ENCODE measurements at regions not wholly inside any gene's neighbourhood (a gene's known extent, or its start where the extent isn't known, plus 50 kb on each side); places are given as distances from the start of the nearest gene placed in this dataset.

DNA sequence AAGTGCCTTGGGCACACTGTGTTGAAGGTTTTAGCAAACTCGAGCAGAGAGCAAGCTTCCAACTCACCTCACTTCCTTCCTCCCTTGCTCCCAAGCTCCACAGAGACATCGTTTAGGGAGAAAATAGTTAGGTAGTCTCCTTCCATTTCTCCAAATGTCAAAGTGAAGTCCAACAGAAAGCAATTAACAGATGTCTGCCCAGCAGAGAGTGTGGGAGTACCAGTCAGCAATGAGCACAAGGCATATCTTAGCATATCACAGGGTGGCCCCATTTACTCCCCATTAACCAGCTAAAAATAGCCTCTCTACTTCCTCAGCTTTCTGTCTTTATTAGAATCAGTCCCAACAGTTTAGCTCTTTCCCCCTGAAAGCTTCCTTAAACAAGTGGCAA, 334.2 kb upstream of the CAMK1G start:
- no peak for DNase-seq

DNA sequence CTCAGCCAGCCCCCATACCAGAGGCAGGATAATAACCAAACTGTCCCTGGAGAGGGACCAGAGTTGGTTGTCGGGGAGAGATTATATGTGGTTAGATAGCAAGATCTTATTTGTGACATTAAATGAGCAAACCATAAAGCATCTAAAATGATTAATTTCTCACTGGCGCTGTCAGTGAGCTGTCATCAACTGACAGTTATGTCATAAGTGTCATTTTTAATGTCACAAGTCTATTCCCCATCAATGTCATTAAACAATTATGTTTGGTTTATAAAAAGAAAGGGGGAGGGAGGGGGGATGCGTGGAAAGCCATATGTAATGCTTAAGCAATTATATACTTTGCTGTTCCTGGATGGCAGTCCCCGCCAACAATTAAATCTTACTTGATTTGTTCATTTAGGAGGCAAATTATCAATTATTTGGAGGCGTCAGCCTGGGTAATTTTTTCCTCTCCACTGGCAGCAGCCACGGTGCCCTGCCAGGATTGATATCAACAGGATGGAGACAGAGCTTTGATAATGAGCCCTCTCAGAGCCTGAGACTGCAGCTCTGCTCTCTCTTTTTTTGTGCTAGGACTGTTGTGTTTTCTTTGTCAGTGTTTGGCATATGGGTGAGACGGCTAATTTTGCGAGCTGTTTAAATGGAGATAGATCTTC, 333.6 kb upstream of the CAMK1G start:
- DNase-seq, result no peak

DNA sequence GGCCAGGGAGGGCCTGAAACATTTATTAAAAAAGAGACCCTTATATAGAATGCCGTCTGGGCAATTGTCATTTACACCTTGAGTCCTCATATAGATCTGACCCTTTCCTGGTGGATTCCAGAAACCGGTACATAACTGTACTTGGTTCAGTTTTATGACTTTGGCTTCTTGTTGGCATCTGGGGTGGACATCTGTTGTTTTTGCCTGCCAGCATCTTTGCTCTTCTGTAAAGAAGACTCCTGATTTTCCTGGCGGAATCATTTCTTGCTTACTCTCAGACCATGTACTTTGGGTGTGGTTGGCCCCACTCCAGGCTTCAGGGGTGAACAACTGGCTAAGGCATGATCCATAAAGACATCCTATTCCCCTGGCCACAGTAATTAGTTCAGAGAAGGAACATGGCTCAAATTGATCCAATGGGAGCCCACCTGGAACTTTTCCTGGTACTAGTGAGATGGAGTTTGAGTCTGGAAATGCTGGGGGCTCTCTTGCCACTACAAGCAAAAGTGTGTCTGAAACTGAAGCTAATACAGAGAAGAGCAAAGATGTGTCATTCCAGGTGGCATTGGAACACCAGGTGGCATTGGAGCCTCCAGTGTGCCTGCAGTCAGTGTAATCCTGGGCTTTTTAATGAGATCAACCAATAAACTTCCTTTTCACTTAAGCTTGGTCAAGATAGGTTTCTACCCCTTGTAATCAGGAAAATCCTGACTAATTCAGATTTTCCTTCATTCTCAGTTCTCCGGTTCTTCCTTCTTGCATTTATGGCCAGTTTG, 332.5 kb upstream of the CAMK1G start:
- DNase-seq, result no peak

DNA sequence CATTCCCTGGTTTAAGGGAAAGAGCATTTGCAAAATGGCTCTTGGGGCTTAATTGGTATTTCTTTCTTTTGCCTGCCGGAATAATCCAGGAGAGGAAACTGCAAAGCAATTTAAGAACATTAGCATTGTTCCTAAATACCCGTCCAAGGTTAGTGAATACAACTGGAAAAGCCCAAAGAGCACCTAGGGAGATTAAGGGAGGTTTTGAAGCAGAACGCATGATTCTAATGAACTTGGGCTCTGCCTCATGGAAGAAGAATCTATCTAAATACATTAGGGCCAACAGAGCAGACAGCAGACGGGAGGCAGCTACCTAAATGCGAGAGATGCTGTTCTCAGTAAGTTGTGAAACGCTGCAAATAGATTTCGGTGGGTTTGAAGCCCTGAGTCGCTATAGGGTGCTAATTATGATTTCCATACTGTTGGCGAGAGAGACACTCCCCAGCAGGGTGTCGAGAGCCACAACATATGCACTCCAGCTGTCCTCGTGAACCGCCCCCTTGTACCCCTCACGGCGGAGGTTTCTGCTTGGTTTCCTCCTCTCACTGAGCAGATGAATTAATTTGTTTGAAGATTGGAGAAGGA, 326.7 kb upstream of the CAMK1G start:
- no peak for DNase-seq

DNA sequence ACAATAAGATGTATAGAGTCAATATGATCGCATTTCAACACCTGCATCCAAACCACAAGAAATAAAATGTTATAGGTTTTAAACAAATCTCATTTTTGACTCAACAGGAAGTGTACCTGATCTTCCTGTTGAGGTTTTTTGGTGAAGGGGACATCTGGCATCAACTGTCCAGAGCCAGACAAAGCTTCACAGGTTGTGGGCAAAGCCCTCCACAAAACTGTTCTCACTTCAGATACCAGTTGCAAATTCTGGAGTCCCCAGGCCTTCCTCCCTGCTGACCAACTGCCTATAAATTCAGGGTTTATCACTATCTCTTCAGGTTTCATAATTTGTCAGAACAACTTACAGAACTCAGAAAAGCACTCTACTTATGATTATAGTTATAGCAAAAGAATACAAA, 326.1 kb upstream of the CAMK1G start:
- no peak for DNase-seq

DNA sequence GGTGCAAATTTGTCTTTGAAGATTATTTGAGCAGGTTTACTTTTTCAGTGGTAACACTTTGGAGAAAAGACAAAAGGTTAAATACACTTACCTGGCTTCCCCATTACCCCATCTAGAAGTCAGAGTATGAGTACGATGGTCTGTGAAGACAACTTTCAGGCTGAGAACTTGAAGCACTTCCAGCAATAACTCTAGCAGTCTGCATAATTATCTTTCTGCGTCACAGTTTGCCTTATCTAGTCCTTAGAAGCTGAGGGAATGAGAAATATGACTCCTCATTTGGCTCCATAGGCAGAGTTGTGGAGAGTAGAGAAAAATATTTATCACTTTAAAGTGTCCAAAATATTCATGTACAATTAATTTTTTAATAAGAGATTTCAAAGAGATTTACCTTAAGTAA, 323.4 kb upstream of the CAMK1G start:
- DNase-seq, result no peak

DNA sequence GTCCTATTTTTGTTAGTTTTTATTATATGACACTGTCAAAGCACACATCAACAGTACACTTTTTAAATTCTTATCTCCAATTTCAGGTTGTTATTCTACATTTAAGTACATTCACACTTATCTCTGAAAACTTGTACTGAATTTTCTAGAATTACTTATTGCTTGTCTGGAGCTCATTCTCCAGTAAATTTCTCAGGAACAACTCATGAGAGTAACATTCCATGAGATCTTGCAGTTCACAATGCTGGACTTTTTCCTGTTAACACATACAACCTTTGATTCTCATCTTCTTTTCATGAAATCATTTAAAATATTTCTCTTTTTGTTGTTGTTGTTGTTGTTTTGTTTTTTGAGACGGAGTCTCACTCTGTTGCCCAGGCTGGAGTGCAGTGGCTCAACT, 320.9 kb upstream of the CAMK1G start:
- no peak for DNase-seq

DNA sequence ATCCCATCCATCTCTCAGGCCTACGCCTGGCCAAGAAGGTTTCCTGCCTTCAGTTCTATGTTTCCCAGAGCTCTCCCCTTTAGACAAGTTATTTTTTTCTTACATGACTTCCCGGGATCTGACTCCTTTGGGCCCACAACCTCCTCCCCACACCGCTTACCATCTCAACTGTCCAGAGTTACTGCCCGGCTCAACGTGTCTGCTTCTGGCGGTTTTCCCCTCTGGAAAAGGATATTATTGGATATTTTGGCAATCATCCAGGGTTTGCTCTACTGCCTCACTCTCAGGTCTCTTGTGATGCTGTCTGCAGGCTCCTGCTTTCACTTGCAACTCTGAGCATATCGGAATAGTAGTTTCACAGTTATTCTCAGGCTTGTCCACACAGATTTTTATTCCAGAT, 318.2 kb upstream of the CAMK1G start:
- no peak for DNase-seq

DNA sequence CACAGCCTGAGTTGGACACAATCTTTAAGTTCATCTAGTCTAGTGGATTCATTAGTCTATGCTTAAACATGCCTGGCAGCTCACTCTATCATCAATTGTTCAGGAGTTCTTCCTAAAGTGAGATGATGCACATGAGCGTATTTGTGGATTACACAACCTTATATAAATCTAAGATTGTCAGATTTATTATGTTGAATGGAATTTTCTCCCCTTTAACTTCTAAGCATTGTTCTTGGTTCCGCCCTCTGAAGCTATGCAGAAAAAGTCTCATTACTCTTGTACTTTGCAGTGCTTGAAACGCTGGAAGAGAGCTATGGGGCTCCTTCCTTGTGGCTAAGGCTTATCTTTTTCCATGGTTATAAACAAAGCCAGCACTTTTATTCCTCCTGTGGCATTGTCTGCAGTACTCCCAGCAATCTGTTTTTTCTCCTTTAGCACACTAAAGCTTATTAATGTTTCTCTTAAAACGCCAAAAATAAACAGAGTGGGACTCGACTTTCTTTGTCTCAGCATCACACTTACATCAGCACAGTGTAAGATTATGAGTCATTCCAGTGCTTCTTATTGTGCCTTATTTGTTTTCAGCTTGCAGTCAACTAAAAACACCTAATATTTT, 316.8 kb upstream of the CAMK1G start:
- DNase-seq, result no peak

DNA sequence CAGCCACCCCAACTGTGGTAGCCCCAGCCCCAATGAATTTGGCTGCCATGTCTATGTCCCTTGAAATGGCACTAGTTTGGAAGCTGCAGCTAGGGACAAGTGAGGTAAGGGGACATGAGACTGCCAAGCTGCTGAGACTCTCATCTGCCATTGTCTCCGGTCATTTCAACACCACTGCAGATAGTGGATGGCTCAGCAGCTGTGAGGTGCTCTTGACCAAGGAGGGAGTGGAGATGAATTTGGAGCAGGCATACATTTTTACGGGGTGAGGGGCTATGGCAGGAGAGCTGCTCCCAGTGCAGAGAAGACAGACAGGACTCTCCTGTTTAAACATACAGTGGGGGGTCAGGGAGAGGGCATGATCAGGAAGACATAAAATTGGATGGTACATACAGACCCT, 315.5 kb upstream of the CAMK1G start:
- no peak for DNase-seq

DNA sequence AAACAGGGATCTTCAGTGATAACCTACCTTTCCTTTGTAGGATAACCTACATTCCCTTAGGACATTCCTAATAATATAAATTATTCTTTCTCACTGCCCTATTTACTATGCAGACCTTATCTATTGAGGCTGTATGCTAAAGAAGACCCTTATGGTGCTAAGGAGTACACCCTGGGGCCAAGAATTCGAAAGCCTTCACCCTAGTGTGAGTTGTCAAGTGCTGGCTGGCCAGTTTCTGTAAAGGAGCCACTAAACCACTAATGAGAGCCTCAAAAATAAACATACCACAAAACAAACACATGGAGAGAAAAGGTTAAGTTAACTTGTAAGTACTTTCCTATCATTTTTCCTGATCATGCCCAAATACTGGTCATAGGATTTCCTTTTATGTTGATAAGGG, 315.0 kb upstream of the CAMK1G start:
- DNase-seq, result no peak

DNA sequence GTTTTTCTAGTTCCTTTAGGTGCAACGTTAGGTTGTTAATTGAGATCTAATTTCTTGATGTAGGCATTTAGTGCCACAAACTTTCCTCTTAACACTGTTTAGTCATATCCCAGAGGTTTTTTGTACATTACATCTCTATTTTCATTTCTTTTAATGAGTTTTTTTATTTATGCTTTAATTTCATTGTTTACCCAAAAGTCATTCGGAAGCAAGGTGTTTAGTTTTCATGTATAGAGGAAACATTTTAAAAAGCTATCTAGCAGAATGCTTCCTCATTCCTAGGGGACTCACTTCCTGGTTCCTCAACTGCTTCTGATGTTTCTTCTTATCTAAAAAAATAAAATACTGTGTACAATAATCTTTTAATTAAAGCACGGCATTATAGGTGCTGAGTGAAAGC, 307.2 kb upstream of the CAMK1G start:
- no peak for DNase-seq

DNA sequence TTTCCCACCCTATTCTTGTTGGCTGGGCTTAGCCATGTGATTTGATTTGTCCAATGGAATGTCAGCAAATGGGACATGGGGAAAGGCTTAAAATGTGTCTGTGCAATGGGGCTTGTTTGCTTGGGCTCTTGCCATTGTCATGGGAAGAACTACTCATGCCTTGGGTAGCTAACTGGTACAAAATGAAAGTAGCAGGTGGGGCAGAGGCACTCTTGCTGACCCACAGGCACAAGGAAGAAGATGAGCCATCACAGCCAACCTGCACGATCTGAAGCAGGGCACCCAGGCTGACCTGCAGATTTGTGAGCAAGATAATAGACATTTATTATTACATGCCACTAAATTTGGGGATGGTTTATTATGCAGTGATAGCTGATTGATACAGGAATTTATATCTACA, 305.9 kb upstream of the CAMK1G start:
- DNase-seq, result no peak

DNA sequence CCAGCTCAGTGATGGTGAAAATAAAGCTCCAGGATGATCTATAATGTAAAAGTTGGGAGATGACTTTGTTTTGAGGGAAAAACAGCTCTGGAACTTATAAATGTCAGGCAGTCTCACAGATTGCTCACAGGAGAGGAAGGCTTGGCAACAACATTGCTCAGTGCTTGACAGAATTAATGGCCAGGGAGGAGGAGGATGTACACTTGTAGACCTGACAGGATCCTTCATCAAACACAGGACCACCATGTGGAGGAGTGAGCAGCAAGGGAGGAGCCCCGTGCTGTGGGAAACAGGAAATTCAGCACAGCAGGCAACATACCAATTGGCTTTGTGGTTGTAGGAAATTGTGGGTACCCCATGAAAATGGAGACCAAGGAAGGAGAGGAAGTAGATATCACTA, 291.8 kb upstream of the CAMK1G start:
- no peak for DNase-seq

DNA sequence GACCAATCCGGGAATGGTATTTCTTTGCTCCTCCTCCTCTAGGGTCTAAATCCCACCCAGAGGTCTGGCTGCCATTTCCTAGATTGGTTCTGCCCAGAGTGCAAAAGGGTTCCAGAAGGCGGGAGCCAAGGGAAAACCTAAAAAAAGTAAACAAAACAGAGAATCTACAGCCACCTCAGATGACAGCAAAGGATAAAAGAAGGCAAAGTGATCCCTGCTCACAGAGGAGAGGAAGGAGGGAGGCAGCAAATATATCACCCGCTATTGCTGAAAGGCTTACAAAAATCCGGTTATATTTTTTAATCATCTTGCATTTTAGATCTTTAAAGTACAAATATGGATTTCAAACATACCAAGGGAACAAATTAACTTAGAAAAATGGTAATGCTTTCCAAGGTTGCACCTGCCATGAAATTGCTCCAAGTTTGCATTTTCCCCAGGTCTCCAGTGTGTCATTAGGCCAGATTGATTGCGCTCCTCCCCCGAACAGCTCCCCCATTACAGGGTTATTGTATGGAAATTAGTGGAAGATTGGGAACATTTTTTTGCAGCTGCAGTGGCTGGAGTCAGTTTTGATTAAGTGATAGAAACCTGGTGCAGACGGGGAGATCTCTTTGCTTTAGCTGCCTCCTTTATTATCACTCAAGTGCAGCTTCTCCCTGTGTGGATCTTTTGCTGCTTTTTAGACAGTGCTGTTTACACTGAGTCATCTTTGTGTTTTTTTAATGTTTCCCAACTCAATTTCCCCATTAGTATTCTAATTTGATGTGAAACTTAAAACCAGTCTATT, 280.5 kb upstream of the CAMK1G start:
- DNase-seq, result no peak

DNA sequence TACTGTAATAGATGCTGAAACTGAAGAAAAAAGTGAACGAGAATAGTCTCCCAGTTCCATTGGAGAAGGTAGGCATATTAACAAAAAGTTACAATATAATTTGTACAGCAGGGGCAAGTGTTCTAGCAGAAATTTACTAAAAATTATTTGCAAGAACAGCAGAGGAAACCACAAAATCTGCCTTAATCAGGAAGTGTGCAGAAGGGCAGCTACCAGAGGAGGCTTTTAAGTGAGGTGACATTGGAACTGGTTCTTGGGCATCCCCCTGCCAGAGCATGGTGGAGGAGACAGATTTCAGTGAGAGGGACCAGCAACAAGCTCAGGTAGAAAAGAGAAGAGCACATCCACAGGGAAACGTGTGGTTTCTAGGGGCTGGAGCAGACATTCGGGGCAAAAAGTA, 279.3 kb upstream of the CAMK1G start:
- no peak for DNase-seq

DNA sequence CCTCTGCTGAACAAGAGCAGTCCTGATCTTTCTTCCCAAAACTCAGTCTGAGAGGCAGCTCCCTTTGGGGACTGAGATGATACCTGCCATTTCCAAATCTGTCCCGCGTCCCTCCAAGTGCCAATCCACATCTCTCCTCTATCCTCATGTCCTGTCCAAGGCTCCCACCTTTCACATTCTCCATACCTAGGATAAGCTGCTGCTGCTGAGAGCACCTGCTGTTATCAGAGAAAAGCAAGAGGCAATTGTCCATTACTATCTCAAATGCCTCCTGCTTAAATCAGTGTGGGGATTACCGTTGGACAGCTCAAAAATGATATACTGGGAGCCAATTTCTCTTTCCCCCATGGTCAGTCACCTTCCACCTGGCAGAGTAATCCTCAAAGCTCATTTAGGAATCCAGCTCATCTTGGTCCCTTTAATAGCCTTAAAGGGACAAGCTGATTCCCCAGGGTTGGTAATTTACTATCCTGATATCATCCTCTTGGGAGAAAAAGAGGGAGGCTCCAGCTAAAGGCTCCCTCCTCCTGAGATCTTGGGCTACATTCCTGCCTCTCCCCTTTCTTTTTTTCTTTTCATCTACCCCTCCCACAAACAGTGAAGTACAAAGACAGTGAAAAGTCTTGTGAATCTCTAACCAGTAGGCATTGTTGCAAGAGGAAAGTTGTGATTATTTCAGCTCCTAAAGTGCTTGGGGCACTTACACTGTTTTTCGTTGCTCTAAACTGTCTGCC, 278.1 kb upstream of the CAMK1G start:
- DNase-seq, result no peak

DNA sequence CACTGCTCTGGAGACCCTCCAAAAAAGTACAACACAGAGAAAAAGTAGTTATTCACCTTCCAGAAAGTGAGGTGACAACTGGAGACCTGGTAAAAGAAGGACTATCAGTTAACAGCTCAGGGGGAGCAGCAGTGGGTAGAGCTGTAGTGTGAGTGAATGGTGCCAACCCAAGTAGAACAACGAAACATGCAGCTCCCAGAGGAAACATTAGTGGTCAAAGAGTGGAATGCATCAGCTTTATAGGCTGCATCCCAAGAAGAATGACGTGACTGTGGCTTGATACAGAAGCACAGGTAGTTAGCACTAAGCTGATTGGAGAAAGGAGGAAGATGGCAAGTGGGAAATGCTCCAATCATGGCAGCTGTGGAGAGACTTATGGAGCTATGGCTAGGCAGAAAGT, 275.7 kb upstream of the CAMK1G start:
- no peak for DNase-seq

DNA sequence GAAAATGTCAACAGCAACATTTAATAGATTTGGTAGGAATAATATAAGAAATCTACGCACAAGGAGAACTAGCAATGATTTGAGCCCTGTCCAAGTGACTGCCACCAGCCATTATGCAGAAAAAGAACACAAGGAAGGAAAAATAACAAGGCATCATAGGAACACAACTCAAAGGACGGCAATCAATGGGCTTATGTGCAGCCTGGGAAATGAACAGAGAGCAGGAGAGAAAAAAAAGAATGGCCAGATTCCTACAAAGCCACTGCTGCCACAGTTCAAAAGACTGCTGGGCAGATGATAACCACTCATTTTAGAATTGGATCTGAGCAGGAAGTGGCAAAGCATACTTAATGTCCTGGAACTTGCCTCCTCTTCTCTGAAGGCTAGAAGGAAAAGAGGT, 274.3 kb upstream of the CAMK1G start:
- no peak for DNase-seq

DNA sequence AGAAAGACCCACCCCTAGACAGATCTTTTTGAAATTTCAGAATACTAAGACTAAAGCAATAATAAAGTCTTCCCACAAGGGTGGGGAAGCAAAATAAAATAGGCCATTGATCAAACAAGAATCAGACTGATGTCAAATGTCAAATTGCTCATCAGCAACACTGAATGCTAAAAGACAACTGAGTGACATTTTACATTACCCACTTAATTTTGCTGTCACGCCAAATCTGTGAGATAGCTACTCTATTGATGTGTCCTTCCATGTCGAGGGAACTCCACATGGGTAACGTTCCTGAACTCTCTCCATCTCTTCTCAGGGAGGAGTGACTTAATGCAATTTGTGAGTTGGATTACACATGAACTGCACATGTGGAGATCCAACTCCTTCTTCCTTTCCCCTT, 271.7 kb upstream of the CAMK1G start:
- no peak for DNase-seq

DNA sequence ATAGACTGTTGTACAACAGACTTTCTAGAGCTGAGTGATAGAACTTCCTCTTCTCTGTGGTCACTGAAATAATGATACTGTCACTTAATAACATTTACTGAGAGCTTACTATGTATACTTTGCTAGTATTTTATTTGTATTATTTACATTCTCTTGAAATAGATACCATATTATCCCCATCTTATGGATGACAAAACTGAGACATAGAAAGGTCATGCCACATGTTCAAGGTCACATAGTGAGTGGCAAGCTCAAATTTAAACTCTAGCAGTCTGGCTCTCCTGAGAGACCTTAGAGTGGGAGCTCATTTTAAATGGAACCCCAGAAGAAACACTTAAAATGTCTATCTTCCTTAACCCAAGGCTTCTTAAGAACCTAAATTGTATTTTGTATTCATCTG, 266.6 kb upstream of the CAMK1G start:
- DNase-seq, result no peak

DNA sequence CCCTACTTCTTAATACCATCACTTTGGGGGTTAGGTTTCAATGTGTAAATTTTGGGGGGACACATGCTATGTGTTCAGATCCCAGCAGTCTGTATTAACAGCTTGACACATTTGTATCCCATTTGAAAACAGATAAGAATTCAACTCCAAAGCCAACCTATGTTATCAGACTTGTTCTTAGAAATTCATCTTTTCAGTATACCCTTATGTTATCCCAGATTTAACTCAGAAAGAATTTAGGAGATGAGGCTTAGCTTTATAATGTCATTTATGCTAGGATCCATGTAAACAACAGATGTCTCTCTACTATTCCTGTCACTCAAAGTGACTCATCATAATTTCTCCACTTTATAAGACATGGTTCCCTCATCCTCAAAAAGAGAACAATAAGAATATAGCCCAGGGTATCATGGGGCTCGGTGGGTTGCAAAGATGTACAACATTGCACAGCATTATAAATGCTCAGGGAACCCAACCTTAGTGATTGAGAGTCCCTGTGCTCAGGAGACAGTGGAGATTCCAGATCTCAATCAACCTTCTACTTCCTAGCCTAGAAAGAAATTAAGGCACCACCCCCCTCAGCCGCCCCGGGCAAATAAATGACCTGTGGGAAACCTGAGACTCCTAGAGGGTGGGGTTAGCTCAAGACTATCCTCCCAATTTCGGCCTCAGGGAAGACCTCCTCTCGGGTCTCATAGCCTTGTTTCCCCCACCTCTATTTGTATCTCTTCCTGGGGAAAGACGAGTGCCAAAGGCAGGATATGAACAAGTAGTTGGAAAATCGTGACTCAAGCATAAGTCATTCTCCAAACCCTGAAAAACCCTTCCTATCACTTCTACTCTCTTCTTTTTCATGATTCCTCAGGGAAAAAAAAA, 265.1 kb upstream of the CAMK1G start:
- DNase-seq, result no peak

Measured in NCI-H2081 treated with DMSO at 0.1 percent for 48 hours (cell line).